COLO668 (cell line): ENCODE measurements at regions not wholly inside any gene's neighbourhood (a gene's known extent, or its start where the extent isn't known, plus 50 kb on each side); places are given as distances from the start of the nearest gene placed in this dataset.
A peak's percentile ranks its signal among the peaks of the same experiment; 100 is the strongest.
"Not testable (repeated sequence)": the region's sequence is repeated elsewhere in the genome, so short reads cannot be mapped to it uniquely, and the experiment has no call there.

ENCODE experiments used
- DNase-seq: peaks from one replicate; lab custom pipeline; 2025; ENCODE audit not compliant: unreplicated experiment; lab: John Stamatoyannopoulos, UW

- DNase-seq, result peak; percentile 73
Observed at GRCh38 chr2:143936848-143937722, 582.8 kb downstream of the ZEB2 start.

- no peak for DNase-seq
Observed at GRCh38 chr2:143936538-143936847, 583.4 kb downstream of the ZEB2 start.

- no peak for DNase-seq
Observed at GRCh38 chr2:143935482-143935752, 584.5 kb downstream of the ZEB2 start.

GRCh38 chr2:143934626-143935481 lies 585.1 kb downstream of the ZEB2 start:
- DNase-seq, result no peak

GRCh38 chr2:143933946-143934569 lies 585.9 kb downstream of the ZEB2 start:
- no peak for DNase-seq

- no peak for DNase-seq
Observed at GRCh38 chr2:143930891-143931290, 589.0 kb downstream of the ZEB2 start.

GRCh38 chr2:143928613-143929012 lies 591.3 kb downstream of the ZEB2 start:
- DNase-seq, result no peak

GRCh38 chr2:143928184-143928583 lies 591.7 kb downstream of the ZEB2 start:
- no peak for DNase-seq

GRCh38 chr2:143926736-143927135 lies 593.2 kb downstream of the ZEB2 start:
- DNase-seq, result no peak

GRCh38 chr2:143922261-143922830 lies 597.6 kb downstream of the ZEB2 start:
- not testable (repeated sequence) for DNase-seq

- DNase-seq, result no peak
Observed at GRCh38 chr2:143918465-143918989, 601.4 kb downstream of the ZEB2 start.

- no peak for DNase-seq
Observed at GRCh38 chr2:143916781-143917180, 603.1 kb downstream of the ZEB2 start.

GRCh38 chr2:143909577-143910353 lies 610.2 kb downstream of the ZEB2 start:
- no peak for DNase-seq

GRCh38 chr2:143908843-143909242 lies 611.1 kb downstream of the ZEB2 start:
- DNase-seq, result no peak

GRCh38 chr2:143907801-143908200 lies 612.1 kb downstream of the ZEB2 start:
- DNase-seq, result no peak

GRCh38 chr2:143906850-143907249 lies 613.1 kb downstream of the ZEB2 start:
- no peak for DNase-seq

GRCh38 chr2:143905587-143905986 lies 614.3 kb downstream of the ZEB2 start:
- no peak for DNase-seq

- no peak for DNase-seq
Observed at GRCh38 chr2:143903172-143903856, 616.6 kb downstream of the ZEB2 start.

GRCh38 chr2:143901185-143901842 lies 618.6 kb downstream of the ZEB2 start:
- DNase-seq, result no peak
